ENCODE measurements at regions not wholly inside any gene's neighbourhood (a gene's known extent, or its start where the extent isn't known, plus 50 kb on each side); places are given as distances from the start of the nearest gene placed in this dataset.
"Not testable (repeated sequence)": the region's sequence is repeated elsewhere in the genome, so short reads cannot be mapped to it uniquely, and the experiment has no call there.

- Mint-ChIP-seq H3K4me1 (ENCODE audit: unreplicated experiment) (no peaks in the 10 kb centered on the region), H3K4me3 (no peak overlapping the region), H3K27ac (no peak overlapping the region), H3K36me3 (no peaks in the 10 kb centered on the region), H3K9me3 (no peaks in the 10 kb centered on the region), H3K27me3 (no peaks in the 10 kb centered on the region)
- no peak for TF ChIP-seq CTCF (conservative IDR thresholded peaks at IDR 0.05)
- no peak for DNase-seq (ENCODE audit: extremely low spot score, unreplicated experiment)
These were observed 635.2 kb upstream of the SPANXN1 start for GRCh38 chrX:144612076-144612475.

DNA sequence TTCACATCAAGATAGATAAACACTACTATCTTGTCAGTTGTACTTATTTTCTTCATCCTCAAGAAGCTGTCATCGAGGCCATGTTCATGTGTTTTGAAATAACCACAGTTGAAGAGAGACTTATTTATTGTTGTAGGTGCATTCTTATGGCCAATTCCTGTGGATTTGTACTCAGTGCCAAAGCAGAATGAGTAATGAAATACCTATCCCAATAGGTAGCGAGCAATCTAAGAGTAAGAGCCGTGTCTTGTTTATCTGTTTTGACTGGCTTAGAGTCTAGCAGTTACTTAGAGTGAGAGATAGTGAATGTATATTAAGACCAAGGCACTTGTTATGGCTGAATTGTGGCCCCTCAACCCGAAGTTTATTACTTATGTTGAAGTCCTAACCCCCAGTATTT is 631.0 kb upstream of the SPANXN1 start:
- TF ChIP-seq CTCF (conservative IDR thresholded peaks at IDR 0.05), result no peak
- H3K4me1 Mint-ChIP-seq (ENCODE audit: unreplicated experiment), result no peaks in the 10 kb centered on the region
- DNase-seq (ENCODE audit: extremely low spot score, unreplicated experiment), result no peak
- H3K4me3 Mint-ChIP-seq, result no peak overlapping the region
- H3K27me3 Mint-ChIP-seq, result no peaks in the 10 kb centered on the region
- H3K36me3 Mint-ChIP-seq, result no peaks in the 10 kb centered on the region
- H3K27ac Mint-ChIP-seq, result no peak overlapping the region
- H3K9me3 Mint-ChIP-seq, result no peaks in the 10 kb centered on the region

GRCh38 chrX:144627947-144628346 is 619.4 kb upstream of the SPANXN1 start:
- no peak for DNase-seq (ENCODE audit: extremely low spot score, unreplicated experiment)
- no peaks in the 10 kb centered on the region for H3K4me1 Mint-ChIP-seq (ENCODE audit: unreplicated experiment)
- H3K27ac Mint-ChIP-seq, result no peak overlapping the region
- H3K4me3 Mint-ChIP-seq, result no peak overlapping the region
- H3K9me3 Mint-ChIP-seq, result no peaks in the 10 kb centered on the region
- TF ChIP-seq CTCF (conservative IDR thresholded peaks at IDR 0.05), result no peak
- no peaks in the 10 kb centered on the region for H3K36me3 Mint-ChIP-seq
- no peaks in the 10 kb centered on the region for H3K27me3 Mint-ChIP-seq

DNA sequence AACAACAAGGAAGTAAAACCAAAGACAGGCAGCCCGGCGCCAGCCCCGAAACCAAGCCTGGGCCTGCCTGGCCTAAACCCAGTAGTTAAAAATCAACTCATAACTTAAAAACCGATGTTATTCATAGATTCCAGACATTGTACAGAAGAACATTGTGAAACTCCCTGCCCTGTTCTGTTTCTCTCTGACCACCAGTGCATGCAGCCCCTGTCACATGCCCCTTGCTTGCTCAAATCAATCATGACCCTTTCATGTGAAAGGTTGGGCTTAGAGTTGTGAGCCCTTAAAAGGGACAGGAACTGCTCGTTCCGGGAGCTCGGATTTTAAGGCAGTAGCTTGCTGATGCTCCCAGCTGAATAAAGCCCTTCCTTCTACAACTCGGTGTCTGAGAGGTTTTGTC is 612.9 kb upstream of the SPANXN1 start:
- H3K27me3 Mint-ChIP-seq; H3K4me3 Mint-ChIP-seq; H3K9me3 Mint-ChIP-seq; H3K27ac Mint-ChIP-seq; DNase-seq (ENCODE audit: extremely low spot score, unreplicated experiment); H3K4me1 Mint-ChIP-seq (ENCODE audit: unreplicated experiment); H3K36me3 Mint-ChIP-seq: not testable (repeated sequence)

DNA sequence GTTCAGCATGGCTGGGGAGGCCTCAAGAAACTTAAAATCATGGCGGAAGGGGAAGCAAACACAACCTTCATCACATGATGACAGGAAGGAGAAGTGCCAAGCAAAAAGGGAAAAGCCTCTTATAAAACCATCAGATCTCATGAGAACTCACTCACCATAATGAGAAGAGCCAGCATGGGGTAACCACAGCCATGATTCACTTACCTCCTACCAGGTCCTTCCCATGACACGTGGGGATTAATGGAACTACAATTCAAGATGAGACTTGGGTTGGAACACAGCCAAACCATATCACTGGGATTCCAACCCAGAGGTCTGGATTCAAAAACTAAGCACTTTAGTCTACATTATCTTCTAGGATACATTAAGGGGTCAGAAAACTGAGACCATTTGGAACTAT is 609.6 kb upstream of the SPANXN1 start:
- Mint-ChIP-seq H3K4me3 (no peak overlapping the region), H3K4me1 (ENCODE audit: unreplicated experiment) (no peaks in the 10 kb centered on the region)

DNA sequence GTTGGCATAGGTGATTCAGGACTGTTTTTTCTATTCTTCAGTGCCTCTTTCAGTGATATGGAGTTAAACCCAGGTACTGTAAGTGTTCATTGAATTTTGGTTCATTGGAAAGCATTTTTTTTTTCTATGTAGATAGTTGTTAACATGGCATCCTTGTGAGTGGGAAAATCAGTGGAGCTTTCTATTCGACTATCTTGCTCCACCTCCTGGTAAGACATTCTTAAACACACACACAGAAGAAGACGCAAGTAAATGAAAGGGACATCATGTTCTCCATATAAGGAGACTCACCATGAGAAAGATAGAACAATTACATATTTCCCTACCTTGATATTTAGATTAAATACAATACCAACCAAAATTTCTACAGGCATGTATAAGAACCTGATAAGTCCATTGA is 598.5 kb upstream of the SPANXN1 start:
- Mint-ChIP-seq H3K27me3 (no peaks in the 10 kb centered on the region), H3K4me1 (ENCODE audit: unreplicated experiment) (no peaks in the 10 kb centered on the region), H3K36me3 (no peaks in the 10 kb centered on the region), H3K27ac (no peak overlapping the region), H3K9me3 (no peaks in the 10 kb centered on the region), H3K4me3 (no peak overlapping the region)
- no peak for DNase-seq (ENCODE audit: extremely low spot score, unreplicated experiment)
- no peak for TF ChIP-seq CTCF (conservative IDR thresholded peaks at IDR 0.05)

More for the DNA sequence above, 609.6 kb upstream of the SPANXN1 start:
- H3K36me3 Mint-ChIP-seq, result no peaks in the 10 kb centered on the region
- no peak for TF ChIP-seq CTCF (conservative IDR thresholded peaks at IDR 0.05)
- no peak for DNase-seq (ENCODE audit: extremely low spot score, unreplicated experiment)
- no peak overlapping the region for H3K27ac Mint-ChIP-seq
- H3K27me3 Mint-ChIP-seq, result no peaks in the 10 kb centered on the region
- H3K9me3 Mint-ChIP-seq, result no peaks in the 10 kb centered on the region
